Fibroblast of mammary gland (primary cell): ENCODE measurements at regions not wholly inside any gene's neighbourhood (a gene's known extent, or its start where the extent isn't known, plus 50 kb on each side); places are given as distances from the start of the nearest gene placed in this dataset.
A peak's percentile ranks its signal among the peaks of the same experiment; 100 is the strongest.
"Not testable (repeated sequence)": the region's sequence is repeated elsewhere in the genome, so short reads cannot be mapped to it uniquely, and the experiment has no call there.

Source experiments
- DNase-seq: peaks from one replicate; pipeline ENCODE4 v3.0.0-alpha.2; 2010; ENCODE audit warnings: low read depth
- H3K4me3 ChIP-seq: 2 replicates; pipeline ENCODE4 v1.5.1; 2011; ENCODE audit warnings: low read depth, mild to moderate bottlenecking, low read length, moderate library complexity; ENCODE audit not compliant: control insufficient read depth
- TF ChIP-seq, protein P1 (sequence below): conservative IDR thresholded peaks from 2 replicates; pipeline ENCODE4 v1.5.1; 2011; ENCODE audit warnings: low read depth, low read length, inconsistent platforms; ENCODE audit not compliant: control insufficient read depth, insufficient read depth

DNA sequence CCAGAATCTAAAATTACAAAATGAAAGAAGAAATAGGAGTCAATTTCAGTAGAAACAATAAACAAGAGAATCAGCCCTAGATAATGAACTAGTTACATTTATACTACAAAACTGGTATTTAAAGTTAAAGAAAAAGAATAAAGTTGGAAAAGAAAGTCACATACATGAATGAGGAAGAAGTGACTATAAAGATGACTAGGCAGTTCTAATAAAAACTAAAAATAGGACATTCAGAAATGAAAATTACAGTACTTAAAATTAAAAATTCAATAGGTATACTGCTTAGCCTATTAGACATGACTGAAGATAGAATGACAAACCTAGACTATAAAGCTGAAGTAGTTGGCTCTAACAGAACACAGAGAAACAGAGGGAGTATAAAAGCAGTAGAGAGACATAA is 108.8 kb downstream of the AHR start:
- no peak overlapping the region for H3K4me3 ChIP-seq
- TF ChIP-seq, protein P1, sequence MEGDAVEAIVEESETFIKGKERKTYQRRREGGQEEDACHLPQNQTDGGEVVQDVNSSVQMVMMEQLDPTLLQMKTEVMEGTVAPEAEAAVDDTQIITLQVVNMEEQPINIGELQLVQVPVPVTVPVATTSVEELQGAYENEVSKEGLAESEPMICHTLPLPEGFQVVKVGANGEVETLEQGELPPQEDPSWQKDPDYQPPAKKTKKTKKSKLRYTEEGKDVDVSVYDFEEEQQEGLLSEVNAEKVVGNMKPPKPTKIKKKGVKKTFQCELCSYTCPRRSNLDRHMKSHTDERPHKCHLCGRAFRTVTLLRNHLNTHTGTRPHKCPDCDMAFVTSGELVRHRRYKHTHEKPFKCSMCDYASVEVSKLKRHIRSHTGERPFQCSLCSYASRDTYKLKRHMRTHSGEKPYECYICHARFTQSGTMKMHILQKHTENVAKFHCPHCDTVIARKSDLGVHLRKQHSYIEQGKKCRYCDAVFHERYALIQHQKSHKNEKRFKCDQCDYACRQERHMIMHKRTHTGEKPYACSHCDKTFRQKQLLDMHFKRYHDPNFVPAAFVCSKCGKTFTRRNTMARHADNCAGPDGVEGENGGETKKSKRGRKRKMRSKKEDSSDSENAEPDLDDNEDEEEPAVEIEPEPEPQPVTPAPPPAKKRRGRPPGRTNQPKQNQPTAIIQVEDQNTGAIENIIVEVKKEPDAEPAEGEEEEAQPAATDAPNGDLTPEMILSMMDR = no peak
- no peak for DNase-seq

DNA sequence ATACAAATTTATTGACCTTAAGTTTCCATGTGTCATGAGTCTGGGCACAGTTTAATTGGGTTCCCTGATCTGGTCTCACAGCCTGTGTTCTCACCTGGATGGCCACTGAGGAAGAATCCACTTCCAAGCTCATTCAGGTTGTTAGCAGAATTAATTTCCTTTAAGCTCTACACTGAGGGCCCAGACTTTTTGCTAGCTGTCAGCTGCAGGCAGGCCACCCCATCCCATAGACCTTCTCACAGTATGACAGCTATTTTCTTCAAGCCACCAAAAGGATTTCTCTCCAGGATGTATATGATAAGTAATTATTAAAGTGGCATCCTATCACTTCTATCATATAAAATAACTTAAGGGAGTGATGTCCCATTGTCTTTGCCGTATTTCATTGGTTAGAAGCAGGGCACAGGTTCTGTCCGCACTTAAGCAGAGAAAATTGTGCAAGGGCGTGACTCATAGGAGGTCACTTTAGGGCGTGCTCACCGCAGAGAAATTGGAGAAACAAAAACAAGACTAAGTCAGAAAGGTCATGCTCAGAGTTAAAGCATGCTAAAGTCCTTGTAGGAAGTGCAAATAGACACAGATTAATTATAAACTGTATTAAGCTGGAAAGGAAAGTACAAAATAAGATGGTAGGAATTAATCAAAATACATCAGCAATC is 109.9 kb downstream of the AHR start:
- peak; percentile 98 for DNase-seq
- no peak overlapping the region for H3K4me3 ChIP-seq
- TF ChIP-seq, protein P1 = no peak

DNA sequence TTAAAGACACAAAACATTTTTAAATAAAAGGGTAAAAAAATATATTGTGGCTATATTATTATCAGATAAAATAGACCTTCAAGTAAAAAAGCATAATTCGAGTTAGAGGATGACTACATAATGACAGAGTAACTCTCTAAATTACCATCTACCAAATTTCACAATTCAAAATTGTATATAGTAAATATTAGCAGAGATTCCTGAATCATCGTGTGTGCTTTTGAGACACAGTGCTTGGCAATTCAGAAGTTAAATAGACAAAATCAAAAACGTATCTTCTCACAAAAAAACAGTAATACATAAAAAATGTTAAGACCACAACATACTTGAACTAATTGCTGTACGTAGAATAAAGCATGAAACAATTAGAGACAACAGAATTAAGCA is 110.4 kb downstream of the AHR start:
- no peak overlapping the region for H3K4me3 ChIP-seq
- peak; percentile 77 for DNase-seq
- TF ChIP-seq, protein P1 = no peak

DNA sequence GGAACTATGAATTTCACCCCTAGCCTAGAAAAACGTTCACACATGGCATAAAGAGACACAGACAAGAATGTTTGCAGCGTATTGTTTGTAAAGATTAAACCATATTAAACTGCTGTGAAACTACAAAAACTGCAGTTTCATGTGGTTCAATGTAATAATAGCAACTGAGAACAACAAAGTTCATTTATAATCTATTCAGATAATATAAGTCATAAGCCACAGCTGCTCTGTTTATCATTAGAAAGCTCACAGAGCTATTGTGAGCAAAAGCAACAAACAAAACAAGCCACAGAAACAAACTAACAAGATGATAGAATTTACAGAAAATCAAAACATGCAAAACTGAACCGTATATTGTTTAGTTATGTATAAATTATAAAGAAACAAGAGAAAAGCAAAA is 113.5 kb downstream of the AHR start:
- TF ChIP-seq, protein P1 = no peak
- DNase-seq = no peak
- H3K4me3 ChIP-seq = no peak overlapping the region

DNA sequence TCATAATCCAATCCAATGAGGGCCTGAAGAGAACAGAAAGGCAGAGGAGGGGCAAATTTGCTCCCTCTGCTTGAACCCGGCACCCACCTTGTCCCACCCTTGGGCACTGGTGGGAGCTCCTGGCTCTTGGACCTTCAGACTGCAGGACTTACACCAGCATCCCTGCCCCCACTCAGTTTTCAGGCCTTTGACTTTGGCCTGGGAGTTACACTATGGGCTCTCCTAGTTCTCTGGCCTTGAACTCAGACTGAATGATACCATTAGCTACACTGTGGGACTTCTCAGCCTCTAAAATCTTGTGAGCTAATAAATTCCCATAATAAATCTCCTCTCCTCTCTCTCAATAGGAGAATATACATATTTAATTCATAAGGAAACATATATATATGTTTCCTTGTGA is 114.4 kb downstream of the AHR start:
- TF ChIP-seq, protein P1 = no peak
- no peak for DNase-seq
- H3K4me3 ChIP-seq = no peak overlapping the region

DNA sequence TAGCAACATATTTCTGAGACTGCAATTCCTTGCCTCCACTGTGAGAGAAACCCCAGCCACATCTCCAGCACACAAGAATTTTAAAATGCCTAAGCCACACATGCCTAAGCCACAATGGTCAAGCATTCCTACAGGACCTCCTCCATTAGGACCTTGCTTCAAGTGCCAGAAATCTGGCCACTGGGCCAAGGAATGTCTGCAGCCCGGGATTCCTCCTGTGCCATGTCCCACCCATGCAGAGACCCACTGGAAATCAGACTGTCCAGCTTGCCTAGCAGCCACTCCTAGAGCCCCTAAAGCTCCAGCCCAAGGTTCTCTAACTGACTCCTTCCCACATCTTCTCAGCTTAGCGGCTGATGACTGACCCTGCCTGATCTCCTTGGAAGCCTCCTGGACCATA is 117.5 kb downstream of the AHR start:
- H3K4me3 ChIP-seq = no peak overlapping the region
- no peak for DNase-seq
- TF ChIP-seq, protein P1 = no peak

DNA sequence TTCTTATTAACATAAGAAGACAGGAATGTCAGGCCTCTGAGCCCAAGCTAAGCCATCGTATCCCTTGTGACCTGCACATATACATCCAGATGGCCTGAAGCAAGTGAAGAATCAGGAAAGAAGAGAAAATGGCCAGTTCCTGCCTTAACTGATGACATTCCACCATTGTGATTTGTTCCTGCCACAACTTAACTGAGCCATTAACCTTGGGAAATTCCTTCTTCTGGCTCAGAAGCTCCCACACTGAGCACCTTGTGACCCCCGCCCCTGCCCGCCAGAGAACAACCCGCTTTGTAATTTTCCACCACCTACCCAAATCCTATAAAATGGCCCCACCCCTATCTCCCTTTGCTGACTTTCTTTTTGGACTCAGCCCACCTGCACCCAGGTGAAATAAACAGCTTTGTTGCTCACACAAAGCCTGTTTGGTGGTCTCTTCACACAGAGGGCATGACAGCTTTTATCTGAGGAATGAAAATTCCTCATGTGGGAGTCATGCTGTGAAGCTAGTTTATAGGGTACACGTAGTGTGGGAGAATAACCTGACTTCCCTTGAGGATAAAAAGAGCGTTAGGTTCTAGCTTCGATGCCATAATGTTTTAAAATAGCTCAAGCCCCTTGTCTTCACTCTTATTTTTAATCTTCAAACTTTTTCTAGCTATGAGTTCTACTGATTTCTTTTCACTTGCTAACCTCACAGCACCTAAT is 122.0 kb downstream of the AHR start:
- H3K4me3 ChIP-seq, DNase-seq: not testable (repeated sequence)
